KMS-11 (cell line): ENCODE measurements at regions not wholly inside any gene's neighbourhood (a gene's known extent, or its start where the extent isn't known, plus 50 kb on each side); places are given as distances from the start of the nearest gene placed in this dataset.

Experiments used
- H2AFZ ChIP-seq: fragments of 200-600 bp; sonication (generic); 2 replicates; pipeline ENCODE4 v1.6.1; 2016; ENCODE audit warnings: antibody characterized with exemption, mixed run types, low read depth
- H3K27ac ChIP-seq: fragments of 200-600 bp; sonication (generic); 2 replicates; pipeline ENCODE4 v1.6.1; 2016; ENCODE audit warnings: mild to moderate bottlenecking, mixed run types
- H3K27me3 ChIP-seq: fragments of 200-600 bp; sonication (generic); 2 replicates; pipeline ENCODE4 v1.6.1; 2017; ENCODE audit warnings: mild to moderate bottlenecking, low read depth, mixed run types, moderate library complexity; ENCODE audit not compliant: insufficient read depth
- H3K36me3 ChIP-seq: fragments of 200-600 bp; sonication (generic); 2 replicates; pipeline ENCODE4 v1.6.1; 2017; ENCODE audit warnings: mild to moderate bottlenecking, mixed run types; ENCODE audit not compliant: insufficient read depth
- H3K4me1 ChIP-seq: fragments of 200-600 bp; sonication (generic); 2 replicates; pipeline ENCODE4 v1.6.1; 2016; ENCODE audit warnings: mild to moderate bottlenecking, low read depth, mixed run types; ENCODE audit not compliant: poor library complexity, severe bottlenecking
- H3K4me2 ChIP-seq: fragments of 200-600 bp; sonication (generic); 2 replicates; pipeline ENCODE4 v1.7.0; 2016; ENCODE audit warnings: mild to moderate bottlenecking, mixed run types
- H3K4me3 ChIP-seq: fragments of 200-600 bp; sonication (generic); IDR thresholded peaks from 2 replicates; pipeline ENCODE4 v1.6.1; 2017; ENCODE audit warnings: low read depth, low read length, mixed read lengths; ENCODE audit not compliant: insufficient read depth
- H3K79me2 ChIP-seq: fragments of 200-600 bp; sonication (generic); 2 replicates; pipeline ENCODE4 v1.6.1; 2016; ENCODE audit warnings: low read depth, mixed run types; ENCODE audit not compliant: insufficient read depth
- H3K9ac ChIP-seq: fragments of 200-600 bp; sonication (generic); 2 replicates; pipeline ENCODE4 v1.6.1; 2016; ENCODE audit warnings: mild to moderate bottlenecking, mixed run types
- H4K20me1 ChIP-seq: fragments of 200-600 bp; sonication (generic); 2 replicates; pipeline ENCODE4 v1.6.1; 2016; ENCODE audit warnings: mild to moderate bottlenecking, mixed run types; ENCODE audit not compliant: insufficient read depth
- CTCF ChIP-seq: fragments of 200-600 bp; sonication (generic); conservative IDR thresholded peaks from 2 replicates; pipeline ENCODE4 v1.6.1; 2017; ENCODE audit warnings: low read depth, mild to moderate bottlenecking, antibody characterized with exemption, low read length, moderate library complexity, mixed read lengths

GRCh38 chr2:23007631-23008235 is 377.2 kb upstream of the KLHL29 start:
- Histone ChIP-seq H3K27me3 (no peaks in the 10 kb centered on the region), H3K4me2 (no peak overlapping the region)
- no peak for TF ChIP-seq CTCF

GRCh38 chr2:23008440-23008839 is 376.5 kb upstream of the KLHL29 start:
- no peaks in the 10 kb centered on the region for H3K4me1 ChIP-seq
- no peaks in the 10 kb centered on the region for H3K27me3 ChIP-seq
- no peaks in the 10 kb centered on the region for H4K20me1 ChIP-seq
- H3K4me2 ChIP-seq = no peak overlapping the region
- no peak overlapping the region for H3K9ac ChIP-seq
- H3K36me3 ChIP-seq = no peaks in the 10 kb centered on the region
- no peak overlapping the region for H2AFZ ChIP-seq
- H3K79me2 ChIP-seq = no peaks in the 10 kb centered on the region
- no peak for TF ChIP-seq CTCF
- H3K4me3 ChIP-seq = no peak overlapping the region
- H3K27ac ChIP-seq = no peak overlapping the region

More at GRCh38 chr2:23007631-23008235, 377.2 kb upstream of the KLHL29 start:
- Histone ChIP-seq H3K27ac (no peak overlapping the region), H4K20me1 (no peaks in the 10 kb centered on the region), H3K79me2 (no peaks in the 10 kb centered on the region), H3K4me3 (no peak overlapping the region), H3K9ac (no peak overlapping the region), H2AFZ (no peak overlapping the region), H3K4me1 (no peaks in the 10 kb centered on the region), H3K36me3 (no peaks in the 10 kb centered on the region)

- Histone ChIP-seq H2AFZ (no peak overlapping the region), H3K36me3 (no peaks in the 10 kb centered on the region), H3K79me2 (no peaks in the 10 kb centered on the region), H3K4me1 (no peaks in the 10 kb centered on the region), H3K4me3 (no peak overlapping the region), H3K27ac (no peak overlapping the region), H4K20me1 (no peaks in the 10 kb centered on the region), H3K27me3 (no peaks in the 10 kb centered on the region), H3K4me2 (no peak overlapping the region), H3K9ac (no peak overlapping the region)
- TF ChIP-seq CTCF = no peak
Observed at GRCh38 chr2:23008951-23009350, 376.0 kb upstream of the KLHL29 start.

- Histone ChIP-seq H3K9ac (no peak overlapping the region), H3K27ac (no peak overlapping the region), H3K4me3 (no peak overlapping the region), H3K79me2 (no peaks in the 10 kb centered on the region), H3K27me3 (no peaks in the 10 kb centered on the region), H2AFZ (no peak overlapping the region), H3K36me3 (no peaks in the 10 kb centered on the region), H3K4me1 (no peaks in the 10 kb centered on the region), H4K20me1 (no peaks in the 10 kb centered on the region), H3K4me2 (no peak overlapping the region)
- no peak for TF ChIP-seq CTCF
Observed at GRCh38 chr2:23009545-23010149, 375.3 kb upstream of the KLHL29 start.
